Liver (tissue), 8 donors: ENCODE measurements at regions not wholly inside any gene's neighbourhood (a gene's known extent, or its start where the extent isn't known, plus 50 kb on each side); places are given as distances from the start of the nearest gene placed in this dataset.
A peak's percentile ranks its signal among the peaks of the same experiment; 100 is the strongest.

Experiments used
- DNase-seq: peaks from one replicate; pipeline ENCODE4 v3.0.0-alpha.2; 2017; ENCODE audit warnings: low spot score
- H3K27ac ChIP-seq, 2 donors: one replicate each; pipeline ENCODE4 v1.7.0; 2013; ENCODE audit warnings: inconsistent platforms in 2 of 2, low read length in 2 of 2, control low read depth in 1 of 2, low read depth in 1 of 2, mild to moderate bottlenecking in 1 of 2
- H3K27me3 ChIP-seq, 4 donors: one replicate each; pipeline versions ENCODE4 v1.6.1 to v1.7.0; 2013; ENCODE audit warnings: low read length in 3 of 4, inconsistent platforms in 1 of 4, mild to moderate bottlenecking in 1 of 4, moderate library complexity in 1 of 4; ENCODE audit not compliant: control insufficient read depth in 4 of 4, insufficient read depth in 4 of 4
- H3K36me3 ChIP-seq, 4 donors: one replicate each; pipeline versions ENCODE4 v1.6.1 to v1.7.0; 2013; ENCODE audit warnings: low read length in 3 of 4, mild to moderate bottlenecking in 3 of 4, low read depth in 1 of 4, moderate library complexity in 1 of 4; ENCODE audit not compliant: control insufficient read depth in 4 of 4, insufficient read depth in 3 of 4
- H3K4me1 ChIP-seq, 4 donors: one replicate each; pipeline versions ENCODE4 v1.6.1 to v1.7.0; 2013; ENCODE audit warnings: low read length in 3 of 4, mild to moderate bottlenecking in 3 of 4, moderate library complexity in 1 of 4; ENCODE audit not compliant: control insufficient read depth in 4 of 4, insufficient read depth in 4 of 4
- H3K4me3 ChIP-seq, 3 donors: one replicate each; pipeline versions ENCODE4 v1.6.1 to v1.7.0; 2013; ENCODE audit warnings: low read length in 3 of 3, control low read depth in 1 of 3, low read depth in 1 of 3, mild to moderate bottlenecking in 1 of 3
- H3K9ac ChIP-seq, 2 donors: one replicate each; pipeline ENCODE4 v1.7.0; 2013; ENCODE audit warnings: low read length in 2 of 2, mild to moderate bottlenecking in 2 of 2, moderate library complexity in 2 of 2, control low read depth in 1 of 2, low read depth in 1 of 2
- H3K9me3 ChIP-seq, 4 donors: one replicate each; pipeline versions ENCODE4 v1.6.1 to v1.7.0; 2013; ENCODE audit warnings: low read length in 3 of 4; ENCODE audit not compliant: control insufficient read depth in 4 of 4
- ATF3 ChIP-seq: IDR thresholded peaks from 2 replicates; pipeline ENCODE4 v1.6.1; 2016; ENCODE audit warnings: antibody characterized with exemption
- CTCF ChIP-seq: fragments of 150-350 bp; IDR thresholded peaks from 2 replicates; pipeline ENCODE4 v1.5.1; 2017; ENCODE audit warnings: improper control_type of control experiment, low read depth, low read length; ENCODE audit not compliant: missing input control
- EGR1 ChIP-seq, 2 donors: IDR thresholded peaks; 2 replicates each; pipeline ENCODE4 v1.6.1; 2016 to 2018; ENCODE audit warnings: antibody characterized with exemption in 2 of 2, low read depth in 2 of 2
- FOXA1 ChIP-seq: IDR thresholded peaks from 2 replicates; pipeline ENCODE4 v1.6.1; 2016; ENCODE audit warnings: antibody characterized with exemption
- FOXA2 ChIP-seq: IDR thresholded peaks from 2 replicates; pipeline ENCODE4 v1.6.1; 2016; ENCODE audit warnings: antibody characterized with exemption
- GABPA ChIP-seq, 2 donors: IDR thresholded peaks in 1 of 2; conservative IDR thresholded peaks in 1 of 2; 2 replicates each; pipeline ENCODE4 v1.6.1; 2016; ENCODE audit warnings: antibody characterized with exemption in 2 of 2, mild to moderate bottlenecking in 1 of 2, moderate library complexity in 1 of 2
- HNF4A ChIP-seq, 2 donors: conservative IDR thresholded peaks; 2 replicates each; pipeline ENCODE4 v1.6.1; 2016; ENCODE audit warnings: antibody characterized with exemption in 2 of 2, mild to moderate bottlenecking in 2 of 2
- HNF4G ChIP-seq: IDR thresholded peaks from 2 replicates; pipeline ENCODE4 v1.6.1; 2016; ENCODE audit warnings: antibody characterized with exemption
- JUND ChIP-seq, 2 donors: IDR thresholded peaks; 2 replicates each; pipeline ENCODE4 v1.6.1; 2016; ENCODE audit warnings: antibody characterized with exemption in 2 of 2
- NR2F2 ChIP-seq: IDR thresholded peaks from 2 replicates; pipeline ENCODE4 v1.6.1; 2016; ENCODE audit warnings: antibody characterized with exemption
- RAD21 ChIP-seq, 2 donors: IDR thresholded peaks; 2 replicates each; pipeline ENCODE4 v1.6.1; 2016; ENCODE audit warnings: antibody characterized with exemption in 2 of 2, mild to moderate bottlenecking in 2 of 2
- REST ChIP-seq: IDR thresholded peaks from 2 replicates; pipeline ENCODE4 v1.6.1; 2016; ENCODE audit warnings: antibody characterized with exemption, mild to moderate bottlenecking
- RXRA ChIP-seq, 2 donors: IDR thresholded peaks; 2 replicates each; pipeline ENCODE4 v1.6.1; 2017 to 2018; ENCODE audit warnings: antibody characterized with exemption in 2 of 2, mild to moderate bottlenecking in 1 of 2
- SP1 ChIP-seq: IDR thresholded peaks from 2 replicates; pipeline ENCODE4 v1.6.1; 2018; ENCODE audit warnings: antibody characterized with exemption, mild to moderate bottlenecking
- TAF1 ChIP-seq: conservative IDR thresholded peaks from 2 replicates; pipeline ENCODE4 v1.6.1; 2016; ENCODE audit warnings: antibody characterized with exemption, mild to moderate bottlenecking
- YY1 ChIP-seq: IDR thresholded peaks from 2 replicates; pipeline ENCODE4 v1.6.1; 2016; ENCODE audit warnings: antibody characterized with exemption, mild to moderate bottlenecking
- ZBTB33 ChIP-seq: IDR thresholded peaks from 2 replicates; pipeline ENCODE4 v1.6.1; 2016; ENCODE audit warnings: antibody characterized with exemption
- WGBS: extraction: QIAGEN DNeasy Blood & Tissue Kit; methylation state at CpG from one replicate; pipeline ENCODE4 v1.1.7; 2013; 5-methylcytosine and 5-hydroxymethylcytosine counted together
- TF ChIP-seq, protein P1 (sequence below): IDR thresholded peaks from 2 replicates; pipeline ENCODE4 v1.6.1; 2016; ENCODE audit warnings: antibody characterized with exemption
- donor health status: healthy.
- donor health status: healthy.
- donor health status: healthy.
- donor health status: healthy.
- donor health status: healthy.

DNA sequence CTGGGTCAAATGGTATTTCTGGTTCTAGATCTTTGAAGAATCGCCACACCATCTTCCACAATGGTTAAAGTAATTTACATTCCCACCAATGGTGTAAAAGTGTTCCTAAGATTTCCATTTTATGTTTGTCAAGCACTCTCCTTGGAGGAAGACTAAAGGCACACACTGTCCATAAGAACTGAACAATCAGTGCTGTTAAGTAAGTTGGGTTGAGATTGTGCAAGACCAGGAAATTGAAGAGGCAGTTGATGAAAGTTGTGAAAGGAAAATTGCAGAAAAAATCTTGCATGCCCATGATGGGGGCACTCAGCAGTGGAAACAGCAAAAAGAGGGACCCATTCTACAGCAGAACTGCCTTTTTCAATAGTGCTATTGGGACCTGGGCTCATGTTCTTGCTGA lies 323.6 kb downstream of the DLEU7 start:
- 96% methylated on average over 1 of the region's 1 CpG for WGBS
- Histone ChIP-seq H3K9ac (no peak overlapping the region), H3K36me3 (no peaks in the 10 kb centered on the region), H3K27ac (no peak overlapping the region), H3K4me1 (peaks cover 8 to 71% (median 61%) of the 10 kb centered on the region in 4 donors), H3K9me3 (no peaks in the 10 kb centered on the region), H3K4me3 (no peak overlapping the region), H3K27me3 (no peaks in the 10 kb centered on the region)
- TF ChIP-seq RAD21 (IDR thresholded peaks at IDR 0.05), result no peak
- TF ChIP-seq HNF4G, result no peak
- no peak for TF ChIP-seq YY1
- TF ChIP-seq HNF4A (conservative IDR thresholded peaks at IDR 0.05), result no peak
- no peak for TF ChIP-seq ZBTB33
- no peak for TF ChIP-seq NR2F2
- DNase-seq, result no peak

- Histone ChIP-seq H3K4me1 (peaks cover 8 to 71% (median 61%) of the 10 kb centered on the region in 4 donors), H3K36me3 (no peaks in the 10 kb centered on the region), H3K9ac (no peak overlapping the region), H3K9me3 (no peaks in the 10 kb centered on the region), H3K27ac (peak overlapping the region; percentile 52 to 82), H3K4me3 (no peak overlapping the region), H3K27me3 (no peaks in the 10 kb centered on the region)
- TF ChIP-seq FOXA2 (no peak), GABPA (IDR thresholded peaks at IDR 0.05 in 1 of 2, conservative IDR thresholded peaks at IDR 0.05 in 1 of 2) (no peak), FOXA1 (no peak), TAF1 (no peak), REST (no peak), HNF4G (no peak), EGR1 (IDR thresholded peaks at IDR 0.05; ENCODE audit: low read depth in 2 of 2) (no peak), SP1 (no peak), JUND (IDR thresholded peaks at IDR 0.05) (no peak), RXRA (IDR thresholded peaks at IDR 0.05) (no peak), NR2F2 (no peak), ATF3 (no peak), RAD21 (IDR thresholded peaks at IDR 0.05) (no peak), HNF4A (conservative IDR thresholded peaks at IDR 0.05) (no peak), CTCF (no peak)
- TF ChIP-seq, protein P1, sequence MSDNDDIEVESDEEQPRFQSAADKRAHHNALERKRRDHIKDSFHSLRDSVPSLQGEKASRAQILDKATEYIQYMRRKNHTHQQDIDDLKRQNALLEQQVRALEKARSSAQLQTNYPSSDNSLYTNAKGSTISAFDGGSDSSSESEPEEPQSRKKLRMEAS, result no peak
- DNase-seq, result no peak
- 71% methylated on average over 4 of the region's 4 CpGs for WGBS
Measured at GRCh38 chr13:50521006-50521830, 322.3 kb downstream of the DLEU7 start.
